Astrocyte of the cerebellum (primary cell): ENCODE measurements at regions not wholly inside any gene's neighbourhood (a gene's known extent, or its start where the extent isn't known, plus 50 kb on each side); places are given as distances from the start of the nearest gene placed in this dataset.

Experiments used
- DNase-seq: peaks from one replicate; pipeline ENCODE4 v3.0.0-alpha.2; 2011; ENCODE audit warnings: low read depth
- H3K4me3 ChIP-seq: 2 replicates; pipeline ENCODE4 v1.5.1; 2011; ENCODE audit warnings: mild to moderate bottlenecking, low read depth, low read length, moderate library complexity
- in situ Hi-C: cut with HindIII; loops from 2 replicates; pipeline ENCODE4 v1.10.0; 2017; ENCODE audit warnings: low sequenced_read_pairs
- TF ChIP-seq, protein P1 (sequence below): IDR thresholded peaks from 2 replicates; pipeline ENCODE4 v1.5.1; 2012; ENCODE audit warnings: low read length, low read depth, moderate library complexity, mild to moderate bottlenecking; ENCODE audit errors: missing control alignments

DNA sequence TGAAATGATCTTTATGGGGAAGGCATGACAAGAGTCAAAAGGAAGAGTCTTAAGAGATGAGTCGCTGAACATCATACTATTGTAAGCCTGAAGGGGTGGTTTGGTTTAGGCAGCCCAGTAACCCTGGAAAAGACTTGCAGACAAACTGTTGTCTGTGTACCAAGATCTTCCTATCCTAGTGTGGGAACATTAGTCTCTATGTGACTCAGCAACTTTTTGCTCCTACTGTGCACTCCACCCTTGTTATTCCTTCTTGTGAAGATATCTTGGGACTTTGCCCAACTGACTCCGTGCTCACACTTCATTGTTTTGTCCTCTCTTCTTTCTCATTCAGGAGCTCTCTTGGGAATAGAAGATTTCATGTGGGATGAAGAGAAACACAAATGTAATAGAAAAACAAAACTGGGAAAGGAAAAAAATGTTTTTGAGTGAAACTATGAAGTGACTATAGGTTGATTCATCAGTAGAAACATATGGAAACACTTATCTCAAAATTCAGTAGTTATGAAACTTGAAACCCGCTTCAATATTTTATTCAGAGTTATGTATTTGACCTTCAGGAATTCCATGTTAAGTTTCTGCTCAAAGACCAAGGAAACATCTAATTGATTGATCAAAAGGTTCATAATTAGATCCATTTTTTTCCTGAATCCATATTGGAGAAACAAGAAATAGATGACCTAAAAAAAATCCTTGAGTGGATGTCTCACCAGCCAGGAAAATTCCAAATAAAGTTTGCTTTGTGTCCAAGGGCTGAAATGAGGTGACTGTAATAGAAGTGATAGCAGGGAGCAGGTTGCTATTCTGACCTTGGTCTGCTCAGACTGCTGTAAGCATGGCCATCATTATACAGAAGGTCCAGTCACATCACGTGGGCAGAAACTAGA lies 67.2 kb downstream of the BTG1 start:
- H3K4me3 ChIP-seq = no peak overlapping the region
- in situ Hi-C loops = no loop called here
- TF ChIP-seq, protein P1, sequence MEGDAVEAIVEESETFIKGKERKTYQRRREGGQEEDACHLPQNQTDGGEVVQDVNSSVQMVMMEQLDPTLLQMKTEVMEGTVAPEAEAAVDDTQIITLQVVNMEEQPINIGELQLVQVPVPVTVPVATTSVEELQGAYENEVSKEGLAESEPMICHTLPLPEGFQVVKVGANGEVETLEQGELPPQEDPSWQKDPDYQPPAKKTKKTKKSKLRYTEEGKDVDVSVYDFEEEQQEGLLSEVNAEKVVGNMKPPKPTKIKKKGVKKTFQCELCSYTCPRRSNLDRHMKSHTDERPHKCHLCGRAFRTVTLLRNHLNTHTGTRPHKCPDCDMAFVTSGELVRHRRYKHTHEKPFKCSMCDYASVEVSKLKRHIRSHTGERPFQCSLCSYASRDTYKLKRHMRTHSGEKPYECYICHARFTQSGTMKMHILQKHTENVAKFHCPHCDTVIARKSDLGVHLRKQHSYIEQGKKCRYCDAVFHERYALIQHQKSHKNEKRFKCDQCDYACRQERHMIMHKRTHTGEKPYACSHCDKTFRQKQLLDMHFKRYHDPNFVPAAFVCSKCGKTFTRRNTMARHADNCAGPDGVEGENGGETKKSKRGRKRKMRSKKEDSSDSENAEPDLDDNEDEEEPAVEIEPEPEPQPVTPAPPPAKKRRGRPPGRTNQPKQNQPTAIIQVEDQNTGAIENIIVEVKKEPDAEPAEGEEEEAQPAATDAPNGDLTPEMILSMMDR = no peak
- DNase-seq = peak; percentile 76

- TF ChIP-seq, protein P1 = no peak
- no peak for DNase-seq
- in situ Hi-C loops = no loop called here
- no peak overlapping the region for H3K4me3 ChIP-seq
Observed at GRCh38 chr12:92077530-92077929, 68.1 kb downstream of the BTG1 start.

- H3K4me3 ChIP-seq = no peak overlapping the region
- in situ Hi-C loops = no loop called here
- DNase-seq = no peak
- TF ChIP-seq, protein P1 = no peak
Observed at GRCh38 chr12:92076101-92076500, 69.5 kb downstream of the BTG1 start.

DNA sequence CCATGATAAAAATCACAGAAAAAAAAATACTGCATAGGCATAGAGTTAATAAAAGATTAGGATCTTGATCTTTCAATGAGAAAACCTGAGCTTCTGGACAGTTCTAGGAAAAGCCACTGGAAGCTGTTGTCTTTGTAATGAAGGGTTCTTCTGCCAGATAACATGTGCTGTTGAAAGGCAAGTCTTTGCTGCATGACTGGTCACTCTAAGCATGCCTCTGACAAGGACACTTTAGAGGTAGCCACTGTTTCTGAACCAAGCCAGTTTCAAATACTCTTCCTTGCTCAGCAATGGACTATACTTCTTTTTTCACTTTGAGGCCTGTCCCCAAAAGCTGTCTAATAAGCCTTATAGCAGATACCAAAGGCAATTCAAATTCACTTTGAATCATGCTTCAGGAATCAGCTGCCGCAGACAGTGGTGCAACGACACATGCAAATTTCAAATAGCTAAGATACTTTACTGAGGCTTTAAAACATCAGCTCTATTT lies 70.2 kb downstream of the BTG1 start:
- H3K4me3 ChIP-seq = no peak overlapping the region
- in situ Hi-C loops = no loop called here
- TF ChIP-seq, protein P1 = no peak
- DNase-seq = no peak

DNA sequence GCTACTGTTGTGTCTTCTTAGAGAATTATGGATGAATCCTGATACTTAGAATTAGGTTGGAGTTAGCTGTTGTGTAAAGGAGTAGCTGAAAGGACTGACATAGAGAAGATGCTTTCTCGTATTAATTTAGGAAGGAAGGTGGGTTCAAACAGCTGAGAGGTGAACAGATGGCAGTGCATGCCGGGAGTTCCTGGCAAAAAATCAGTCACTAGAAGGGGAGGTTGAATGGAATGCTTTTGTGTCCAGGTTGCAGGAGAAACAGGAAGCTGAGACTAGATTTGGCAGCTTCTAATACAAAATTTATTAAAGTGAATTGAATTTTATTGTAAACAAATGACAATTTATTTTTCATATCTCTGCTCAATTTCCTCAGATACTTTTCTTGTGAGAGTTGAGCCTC lies 70.8 kb downstream of the BTG1 start:
- H3K4me3 ChIP-seq = no peak overlapping the region
- no peak for DNase-seq
- in situ Hi-C loops = no loop called here
- TF ChIP-seq, protein P1 = no peak

DNA sequence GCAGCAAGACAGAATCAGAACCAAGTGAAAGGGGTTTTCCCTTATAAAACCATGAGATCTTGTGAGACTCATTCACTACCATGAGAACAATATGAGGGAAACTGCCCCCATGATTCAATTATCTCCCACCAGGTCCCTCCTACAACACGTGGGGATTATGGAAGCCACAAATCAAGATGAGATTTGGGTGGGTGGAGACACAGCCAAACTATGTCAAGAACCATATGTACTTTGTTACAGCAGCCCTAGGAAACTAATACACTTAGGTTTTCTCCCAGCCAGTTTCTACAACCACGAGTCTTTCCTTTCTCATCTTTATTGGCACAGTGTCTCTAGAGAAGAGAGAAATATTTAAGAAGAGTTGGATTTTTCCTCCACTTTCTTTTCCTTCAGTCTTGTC lies 72.6 kb downstream of the BTG1 start:
- DNase-seq = no peak
- no peak overlapping the region for H3K4me3 ChIP-seq
- TF ChIP-seq, protein P1 = no peak
- in situ Hi-C loops = no loop called here
